LNCaP clone FGC (cell line): ENCODE measurements at regions not wholly inside any gene's neighbourhood (a gene's known extent, or its start where the extent isn't known, plus 50 kb on each side); places are given as distances from the start of the nearest gene placed in this dataset.
A peak's percentile ranks its signal among the peaks of the same experiment; 100 is the strongest.

Experiments
- DNase-seq: peaks from one replicate; pipeline ENCODE4 v3.0.0-alpha.2; 2011; ENCODE audit warnings: low read depth
- H3K4me3 ChIP-seq: 2 replicates; pipeline ENCODE4 v1.5.1; 2011; ENCODE audit warnings: mild to moderate bottlenecking, low read depth, low read length, control low read depth
- TF ChIP-seq, protein P1 (sequence below): IDR thresholded peaks from 2 replicates; pipeline ENCODE4 v1.5.1; 2012; ENCODE audit warnings: mild to moderate bottlenecking; ENCODE audit not compliant: control insufficient read depth, insufficient read depth; ENCODE audit errors: extremely low read depth

- DNase-seq, result peak; percentile 85
- no peak overlapping the region for H3K4me3 ChIP-seq
- TF ChIP-seq, protein P1, sequence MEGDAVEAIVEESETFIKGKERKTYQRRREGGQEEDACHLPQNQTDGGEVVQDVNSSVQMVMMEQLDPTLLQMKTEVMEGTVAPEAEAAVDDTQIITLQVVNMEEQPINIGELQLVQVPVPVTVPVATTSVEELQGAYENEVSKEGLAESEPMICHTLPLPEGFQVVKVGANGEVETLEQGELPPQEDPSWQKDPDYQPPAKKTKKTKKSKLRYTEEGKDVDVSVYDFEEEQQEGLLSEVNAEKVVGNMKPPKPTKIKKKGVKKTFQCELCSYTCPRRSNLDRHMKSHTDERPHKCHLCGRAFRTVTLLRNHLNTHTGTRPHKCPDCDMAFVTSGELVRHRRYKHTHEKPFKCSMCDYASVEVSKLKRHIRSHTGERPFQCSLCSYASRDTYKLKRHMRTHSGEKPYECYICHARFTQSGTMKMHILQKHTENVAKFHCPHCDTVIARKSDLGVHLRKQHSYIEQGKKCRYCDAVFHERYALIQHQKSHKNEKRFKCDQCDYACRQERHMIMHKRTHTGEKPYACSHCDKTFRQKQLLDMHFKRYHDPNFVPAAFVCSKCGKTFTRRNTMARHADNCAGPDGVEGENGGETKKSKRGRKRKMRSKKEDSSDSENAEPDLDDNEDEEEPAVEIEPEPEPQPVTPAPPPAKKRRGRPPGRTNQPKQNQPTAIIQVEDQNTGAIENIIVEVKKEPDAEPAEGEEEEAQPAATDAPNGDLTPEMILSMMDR, result no peak
Observed at GRCh38 chr1:168920456-168921094, 185.9 kb upstream of the ATP1B1 start.

DNA sequence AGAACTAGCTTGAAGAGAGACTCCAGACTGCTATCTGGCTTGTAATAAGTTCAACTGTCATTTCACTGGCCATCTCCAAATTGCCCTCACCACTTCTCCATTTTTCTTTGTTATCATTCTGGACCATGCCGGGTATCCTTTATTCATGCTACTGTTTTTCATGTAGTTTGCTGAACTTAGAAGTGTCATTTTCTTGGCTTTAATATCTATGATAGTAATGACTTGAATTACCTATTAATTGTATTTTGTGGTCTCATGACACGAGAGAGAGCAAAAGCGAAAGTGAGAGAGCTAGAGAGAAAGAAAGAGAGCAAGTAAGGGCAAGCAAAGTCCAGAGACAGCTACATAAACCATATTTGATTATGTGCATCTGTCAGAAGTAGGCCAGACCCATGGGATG, 184.9 kb upstream of the ATP1B1 start:
- no peak for DNase-seq
- TF ChIP-seq, protein P1, result no peak
- H3K4me3 ChIP-seq, result no peak overlapping the region

DNA sequence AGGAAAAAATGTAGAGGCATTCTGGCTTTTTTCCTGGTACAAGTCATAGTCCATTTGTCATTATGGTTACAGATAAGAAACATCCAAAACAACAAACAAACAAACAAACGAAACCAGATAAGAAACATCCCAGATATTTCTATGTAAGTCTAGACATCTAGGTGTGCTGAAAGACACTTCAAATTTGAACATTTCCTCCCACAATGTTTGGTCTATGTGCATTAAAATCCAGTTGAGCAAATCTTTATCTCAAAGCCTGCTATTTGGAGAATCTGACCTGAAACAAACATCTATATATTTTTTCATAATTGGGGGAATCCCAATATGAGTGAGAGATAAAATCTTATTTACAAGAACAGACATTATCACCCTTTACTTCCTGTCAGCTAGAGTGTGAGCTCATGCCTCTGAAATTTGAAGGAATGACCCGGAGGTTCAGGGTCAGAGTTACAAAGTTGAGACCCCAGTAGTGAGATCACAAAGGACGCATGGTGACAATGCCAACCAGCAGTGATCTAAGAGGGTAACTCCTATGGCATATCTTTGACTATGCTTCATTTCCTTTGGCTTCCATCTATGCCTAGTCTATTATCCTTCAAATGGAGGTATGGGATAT, 182.9 kb upstream of the ATP1B1 start:
- no peak overlapping the region for H3K4me3 ChIP-seq
- DNase-seq, result no peak
- TF ChIP-seq, protein P1, result no peak

GRCh38 chr1:168924976-168925375, 181.5 kb upstream of the ATP1B1 start:
- DNase-seq, result no peak
- TF ChIP-seq, protein P1, result no peak
- no peak overlapping the region for H3K4me3 ChIP-seq

DNA sequence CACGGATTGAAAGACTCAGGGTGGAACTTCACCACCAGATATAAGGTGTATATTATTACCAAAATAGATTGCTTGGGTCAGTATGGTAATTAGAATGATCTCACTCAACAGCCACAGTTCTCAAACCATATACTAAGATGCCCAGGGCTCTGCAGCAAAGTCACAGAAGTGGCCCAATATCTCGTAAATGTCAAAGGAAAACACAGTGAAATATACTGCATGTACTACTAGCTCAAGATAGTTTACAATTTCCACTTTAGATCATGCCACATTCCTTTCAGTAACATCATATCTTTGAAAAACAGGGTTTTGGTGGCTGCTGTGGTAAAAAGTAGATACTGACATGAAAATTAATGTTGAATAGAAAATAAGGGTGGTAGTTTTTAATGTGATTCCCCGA, 180.3 kb upstream of the ATP1B1 start:
- no peak for DNase-seq
- TF ChIP-seq, protein P1, result no peak
- H3K4me3 ChIP-seq, result no peak overlapping the region

- no peak for DNase-seq
- TF ChIP-seq, protein P1, result no peak
Observed at GRCh38 chr1:168932539-168932938, 174.0 kb upstream of the ATP1B1 start.

DNA sequence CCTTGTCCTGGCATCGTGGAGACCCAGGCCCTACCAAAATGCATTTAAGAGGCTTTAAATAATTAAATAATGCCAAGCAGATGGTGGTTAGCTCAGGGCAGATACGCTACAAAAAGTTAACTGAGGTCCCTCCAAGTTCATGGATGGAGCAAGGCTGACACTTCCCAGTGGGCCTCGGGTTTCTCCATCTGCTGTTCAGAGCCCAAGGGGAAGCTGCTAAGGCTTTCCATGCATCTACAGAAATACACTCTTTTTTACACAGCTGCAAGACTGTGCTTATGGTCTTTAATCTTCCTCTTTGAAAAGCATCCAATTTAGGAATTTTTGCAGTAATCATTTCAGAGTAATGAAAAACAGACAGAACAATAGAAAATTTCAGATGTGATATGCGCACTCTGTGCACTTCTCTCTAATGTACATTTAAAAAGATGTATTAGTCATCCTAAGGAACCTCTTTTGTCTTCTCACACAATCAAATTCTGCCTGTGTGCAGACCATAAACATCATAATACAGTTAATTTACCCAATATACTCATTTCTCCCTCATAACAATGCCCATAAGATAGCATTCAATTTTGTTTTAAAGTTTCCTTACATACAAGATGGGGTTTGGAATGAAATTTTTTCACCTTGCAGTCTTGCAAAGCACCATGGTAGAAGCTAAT, 173.2 kb upstream of the ATP1B1 start:
- TF ChIP-seq, protein P1, result no peak

More at GRCh38 chr1:168932539-168932938, 174.0 kb upstream of the ATP1B1 start:
- no peak overlapping the region for H3K4me3 ChIP-seq

More for the DNA sequence above, 173.2 kb upstream of the ATP1B1 start:
- no peak overlapping the region for H3K4me3 ChIP-seq
- no peak for DNase-seq
